Fibroblast of lung (primary cell): ENCODE measurements at regions not wholly inside any gene's neighbourhood (a gene's known extent, or its start where the extent isn't known, plus 50 kb on each side); places are given as distances from the start of the nearest gene placed in this dataset.
A peak's percentile ranks its signal among the peaks of the same experiment; 100 is the strongest.

ENCODE experiments used
- DNase-seq, 2 donors: peaks; one replicate each; pipeline versions ENCODE4 v3.0.0 to v3.0.0-alpha.2; 2010; ENCODE audit warnings: low read depth in 2 of 2
- H2AFZ ChIP-seq: 2 replicates; pipeline ENCODE4 v1.5.1; 2012; ENCODE audit warnings: low read length, control low read depth, inconsistent platforms
- H3K27ac ChIP-seq: 2 replicates; pipeline ENCODE4 v1.5.1; 2011; ENCODE audit warnings: low read length, control low read depth; ENCODE audit not compliant: insufficient read depth
- H3K27me3 ChIP-seq: 2 replicates; pipeline ENCODE4 v1.5.1; 2011; ENCODE audit warnings: mild to moderate bottlenecking, low read length; ENCODE audit not compliant: control insufficient read depth, insufficient read depth
- H3K36me3 ChIP-seq: 2 replicates; pipeline ENCODE4 v1.5.1; 2011; ENCODE audit warnings: low read length; ENCODE audit not compliant: control insufficient read depth, insufficient read depth
- H3K4me1 ChIP-seq: 2 replicates; pipeline ENCODE4 v1.5.1; 2011; ENCODE audit warnings: low read length; ENCODE audit not compliant: control insufficient read depth, insufficient read depth; ENCODE audit errors: extremely low read depth
- H3K4me2 ChIP-seq: 2 replicates; pipeline ENCODE4 v1.5.1; 2011; ENCODE audit warnings: low read length, control low read depth; ENCODE audit not compliant: insufficient read depth; ENCODE audit errors: extremely low read depth
- H3K4me3 ChIP-seq, 4 experiments: fragments of 200-600 bp in 1 of 4; sonication (generic) in 1 of 4; replicated peaks in 1 of 4; 2 replicates each; pipeline ENCODE4 v1.5.1; 2011 to 2016; ENCODE audit warnings: low read length in 4 of 4, low read depth in 3 of 4, mild to moderate bottlenecking in 3 of 4, control low read depth in 2 of 4, inconsistent platforms in 1 of 4, mixed read lengths in 1 of 4; ENCODE audit not compliant: insufficient read depth in 1 of 4; ENCODE audit errors: control extremely low read depth in 1 of 4
- H3K79me2 ChIP-seq: 2 replicates; pipeline ENCODE4 v1.5.1; 2012; ENCODE audit warnings: mild to moderate bottlenecking, low read length, inconsistent platforms; ENCODE audit not compliant: control insufficient read depth, insufficient read depth
- H3K9ac ChIP-seq: 2 replicates; pipeline ENCODE4 v1.5.1; 2011; ENCODE audit warnings: mild to moderate bottlenecking, low read length, control low read depth; ENCODE audit not compliant: insufficient read depth
- H3K9me3 ChIP-seq: 2 replicates; pipeline ENCODE4 v1.5.1; 2012; ENCODE audit warnings: low read depth, low read length; ENCODE audit not compliant: control insufficient read depth, insufficient read depth
- H4K20me1 ChIP-seq: 2 replicates; pipeline ENCODE4 v1.5.1; 2011; ENCODE audit warnings: low read length; ENCODE audit not compliant: control insufficient read depth, insufficient read depth; ENCODE audit errors: extremely low read depth
- CTCF ChIP-seq, 2 donors: IDR thresholded peaks in 1 of 2; conservative IDR thresholded peaks in 1 of 2; 1 replicate in 1 of 2; 2 replicates in 1 of 2; pipeline ENCODE4 v1.5.1; 2011 to 2012; ENCODE audit warnings: low read length in 2 of 2, control low read depth in 1 of 2, inconsistent platforms in 1 of 2, low read depth in 1 of 2, mild to moderate bottlenecking in 1 of 2
- EZH2 ChIP-seq: IDR thresholded peaks from 2 replicates; pipeline ENCODE4 v1.5.1; 2012; ENCODE audit warnings: low read length, control low read depth, mild to moderate bottlenecking; ENCODE audit errors: missing control alignments

- H3K4me3 ChIP-seq: no peak overlapping the region
- H3K4me2 ChIP-seq: no peak overlapping the region
Observed at GRCh38 chr11:81869351-81870065, 864.2 kb downstream of the FAM181B start.

GRCh38 chr11:81866896-81867295, 866.8 kb downstream of the FAM181B start:
- H2AFZ ChIP-seq: no peak overlapping the region
- no peaks in the 10 kb centered on the region for H3K9me3 ChIP-seq
- TF ChIP-seq CTCF (conservative IDR thresholded peaks at IDR 0.05 in 1 of 2, IDR thresholded peaks at IDR 0.05 in 1 of 2; ENCODE audit: low read depth in 1 of 2, low read length in 2 of 2): no peak
- no peak for TF ChIP-seq EZH2

More at GRCh38 chr11:81869351-81870065, 864.2 kb downstream of the FAM181B start:
- peak; percentile 2 to 20 for DNase-seq
- Histone ChIP-seq H2AFZ (no peak overlapping the region), H3K9ac (no peak overlapping the region), H3K36me3 (no peaks in the 10 kb centered on the region), H4K20me1 (no peaks in the 10 kb centered on the region), H3K79me2 (no peaks in the 10 kb centered on the region), H3K9me3 (no peaks in the 10 kb centered on the region), H3K27me3 (no peaks in the 10 kb centered on the region), H3K4me1 (no peaks in the 10 kb centered on the region), H3K27ac (no peak overlapping the region)
- TF ChIP-seq CTCF (conservative IDR thresholded peaks at IDR 0.05 in 1 of 2, IDR thresholded peaks at IDR 0.05 in 1 of 2; ENCODE audit: low read depth in 1 of 2, low read length in 2 of 2): no peak
- TF ChIP-seq EZH2: no peak

GRCh38 chr11:81857386-81857785, 876.3 kb downstream of the FAM181B start:
- Histone ChIP-seq H3K4me1 (no peaks in the 10 kb centered on the region), H3K27ac (no peak overlapping the region), H4K20me1 (no peaks in the 10 kb centered on the region), H3K9me3 (no peaks in the 10 kb centered on the region), H3K9ac (no peak overlapping the region), H3K27me3 (no peaks in the 10 kb centered on the region), H3K4me2 (no peak overlapping the region), H3K79me2 (no peaks in the 10 kb centered on the region), H3K4me3 (no peak overlapping the region), H2AFZ (no peak overlapping the region), H3K36me3 (no peaks in the 10 kb centered on the region)
- TF ChIP-seq EZH2 (no peak), CTCF (conservative IDR thresholded peaks at IDR 0.05 in 1 of 2, IDR thresholded peaks at IDR 0.05 in 1 of 2; ENCODE audit: low read depth in 1 of 2, low read length in 2 of 2) (no peak)
- no peak for DNase-seq

More at GRCh38 chr11:81866896-81867295, 866.8 kb downstream of the FAM181B start:
- no peak for DNase-seq
- H3K36me3 ChIP-seq: no peaks in the 10 kb centered on the region
- H3K4me3 ChIP-seq: no peak overlapping the region
- no peaks in the 10 kb centered on the region for H3K27me3 ChIP-seq
- no peaks in the 10 kb centered on the region for H3K4me1 ChIP-seq
- H3K9ac ChIP-seq: no peak overlapping the region
- no peaks in the 10 kb centered on the region for H4K20me1 ChIP-seq
- no peak overlapping the region for H3K4me2 ChIP-seq
- H3K79me2 ChIP-seq: no peaks in the 10 kb centered on the region
- H3K27ac ChIP-seq: no peak overlapping the region
